DOHH2 (cell line): ENCODE measurements at regions not wholly inside any gene's neighbourhood (a gene's known extent, or its start where the extent isn't known, plus 50 kb on each side); places are given as distances from the start of the nearest gene placed in this dataset.

ENCODE experiments used
- CTCF ChIP-seq: fragments of 200-600 bp; sonication (generic); IDR thresholded peaks from one replicate; pipeline ENCODE4 v1.5.1; 2014; ENCODE audit warnings: antibody characterized with exemption, mild to moderate bottlenecking, low read depth, low read length; ENCODE audit not compliant: poor library complexity, severe bottlenecking
- EZH2phosphoT487 ChIP-seq: fragments of 200-600 bp; sonication (generic); IDR thresholded peaks from 2 replicates; pipeline ENCODE4 v1.6.1; 2017; ENCODE audit warnings: borderline replicate concordance, mild to moderate bottlenecking, antibody characterized with exemption, low read length, moderate library complexity, mixed read lengths

GRCh38 chr21:43331962-43332828 is 94.7 kb downstream of the SIK1 start:
- TF ChIP-seq CTCF (no peak), EZH2phosphoT487 (no peak)
